ENCODE measurements at regions not wholly inside any gene's neighbourhood (a gene's known extent, or its start where the extent isn't known, plus 50 kb on each side); places are given as distances from the start of the nearest gene placed in this dataset.

GRCh38 chr1:187924252-187924651 lies 1095.5 kb downstream of the PLA2G4A start:
- no peaks in the 10 kb centered on the region for H3K27me3 ChIP-seq (ENCODE audit: insufficient read depth, low read length)
- H3K36me3 ChIP-seq (ENCODE audit: insufficient read depth, low read length) = no peaks in the 10 kb centered on the region
- no peaks in the 10 kb centered on the region for H3K9me3 ChIP-seq (ENCODE audit: low read depth, low read length)
- no peak overlapping the region for H2AFZ ChIP-seq (ENCODE audit: low read length)
- H3K79me2 ChIP-seq (ENCODE audit: insufficient read depth, low read length) = no peaks in the 10 kb centered on the region
- no peak for TF ChIP-seq CTCF (IDR thresholded peaks at IDR 0.05; ENCODE audit: extremely low read depth, low read depth, low read length)
- no peak for DNase-seq (ENCODE audit: insufficient read length, low spot score, missing footprints)
- no peak overlapping the region for H3K4me2 ChIP-seq (ENCODE audit: insufficient read depth, low read length)
- no peaks in the 10 kb centered on the region for H3K4me1 ChIP-seq (ENCODE audit: insufficient read depth, low read length)
- no peak overlapping the region for H3K27ac ChIP-seq (ENCODE audit: low read depth, low read length)
- H3K4me3 ChIP-seq (ENCODE audit: insufficient read depth, low read length) = no peak overlapping the region
- H4K20me1 ChIP-seq (ENCODE audit: insufficient read depth, low read length) = no peaks in the 10 kb centered on the region

- H3K27ac ChIP-seq (ENCODE audit: low read depth, low read length) = no peak overlapping the region
- no peaks in the 10 kb centered on the region for H3K27me3 ChIP-seq (ENCODE audit: insufficient read depth, low read length)
Observed at GRCh38 chr1:187928288-187928687, 1099.5 kb downstream of the PLA2G4A start.

GRCh38 chr1:187928696-187929095 lies 1099.9 kb downstream of the PLA2G4A start:
- no peak for DNase-seq (ENCODE audit: insufficient read length, low spot score, missing footprints)
- no peak overlapping the region for H3K4me3 ChIP-seq (ENCODE audit: insufficient read depth, low read length)
- no peak overlapping the region for H2AFZ ChIP-seq (ENCODE audit: low read length)
- H3K4me1 ChIP-seq (ENCODE audit: insufficient read depth, low read length) = no peaks in the 10 kb centered on the region
- no peaks in the 10 kb centered on the region for H3K79me2 ChIP-seq (ENCODE audit: insufficient read depth, low read length)
- H3K27ac ChIP-seq (ENCODE audit: low read depth, low read length) = no peak overlapping the region
- H4K20me1 ChIP-seq (ENCODE audit: insufficient read depth, low read length) = no peaks in the 10 kb centered on the region
- no peaks in the 10 kb centered on the region for H3K27me3 ChIP-seq (ENCODE audit: insufficient read depth, low read length)
- TF ChIP-seq CTCF (IDR thresholded peaks at IDR 0.05; ENCODE audit: extremely low read depth, low read depth, low read length) = no peak
- H3K4me2 ChIP-seq (ENCODE audit: insufficient read depth, low read length) = no peak overlapping the region
- H3K9me3 ChIP-seq (ENCODE audit: low read depth, low read length) = no peaks in the 10 kb centered on the region
- H3K36me3 ChIP-seq (ENCODE audit: insufficient read depth, low read length) = no peaks in the 10 kb centered on the region

More at GRCh38 chr1:187928288-187928687, 1099.5 kb downstream of the PLA2G4A start:
- Histone ChIP-seq H3K4me1 (ENCODE audit: insufficient read depth, low read length) (no peaks in the 10 kb centered on the region), H2AFZ (ENCODE audit: low read length) (no peak overlapping the region), H3K4me3 (ENCODE audit: insufficient read depth, low read length) (no peak overlapping the region), H3K79me2 (ENCODE audit: insufficient read depth, low read length) (no peaks in the 10 kb centered on the region), H4K20me1 (ENCODE audit: insufficient read depth, low read length) (no peaks in the 10 kb centered on the region), H3K36me3 (ENCODE audit: insufficient read depth, low read length) (no peaks in the 10 kb centered on the region), H3K9me3 (ENCODE audit: low read depth, low read length) (no peaks in the 10 kb centered on the region), H3K4me2 (ENCODE audit: insufficient read depth, low read length) (no peak overlapping the region)
- DNase-seq (ENCODE audit: insufficient read length, low spot score, missing footprints) = no peak
- TF ChIP-seq CTCF (IDR thresholded peaks at IDR 0.05; ENCODE audit: extremely low read depth, low read depth, low read length) = peak; percentile 36

GRCh38 chr1:187931776-187932175 lies 1103.0 kb downstream of the PLA2G4A start:
- no peak for TF ChIP-seq CTCF (IDR thresholded peaks at IDR 0.05; ENCODE audit: extremely low read depth, low read depth, low read length)
- DNase-seq (ENCODE audit: insufficient read length, low spot score, missing footprints) = no peak
- no peak overlapping the region for H2AFZ ChIP-seq (ENCODE audit: low read length)

More at GRCh38 chr1:187931776-187932175, 1103.0 kb downstream of the PLA2G4A start:
- no peaks in the 10 kb centered on the region for H3K36me3 ChIP-seq (ENCODE audit: insufficient read depth, low read length)
- H3K9me3 ChIP-seq (ENCODE audit: low read depth, low read length) = no peaks in the 10 kb centered on the region
- H3K27ac ChIP-seq (ENCODE audit: low read depth, low read length) = no peak overlapping the region
- H3K4me3 ChIP-seq (ENCODE audit: insufficient read depth, low read length) = no peak overlapping the region
- no peaks in the 10 kb centered on the region for H4K20me1 ChIP-seq (ENCODE audit: insufficient read depth, low read length)
- H3K4me1 ChIP-seq (ENCODE audit: insufficient read depth, low read length) = no peaks in the 10 kb centered on the region
- H3K4me2 ChIP-seq (ENCODE audit: insufficient read depth, low read length) = no peak overlapping the region
- no peaks in the 10 kb centered on the region for H3K79me2 ChIP-seq (ENCODE audit: insufficient read depth, low read length)
- no peaks in the 10 kb centered on the region for H3K27me3 ChIP-seq (ENCODE audit: insufficient read depth, low read length)
